GM23338 (cell line): ENCODE measurements at regions not wholly inside any gene's neighbourhood (a gene's known extent, or its start where the extent isn't known, plus 50 kb on each side); places are given as distances from the start of the nearest gene placed in this dataset.

Source experiments
- CTCF ChIP-seq, 2 experiments: fragments of 200-600 bp in 1 of 2; sonication (generic) in 1 of 2; conservative IDR thresholded peaks; 2 replicates each; pipeline versions ENCODE4 v1.5.1 to v1.6.1; 2016 to 2017; ENCODE audit warnings: antibody characterized with exemption in 2 of 2, low read depth in 2 of 2, mild to moderate bottlenecking in 2 of 2, moderate library complexity in 1 of 2
- ETS1 ChIP-seq: IDR thresholded peaks from 2 replicates; pipeline ENCODE4 v1.6.1; 2016; ENCODE audit warnings: antibody characterized with exemption
- EZH2 ChIP-seq: fragments of 200-600 bp; sonication (generic); IDR thresholded peaks from one replicate; pipeline ENCODE4 v1.8.0; 2017; ENCODE audit warnings: antibody characterized with exemption, mild to moderate bottlenecking, low read depth; ENCODE audit not compliant: unreplicated experiment
- EZH2phosphoT487 ChIP-seq: fragments of 200-600 bp; sonication (generic); IDR thresholded peaks from one replicate; pipeline ENCODE4 v1.8.1; 2018; ENCODE audit warnings: antibody characterized with exemption; ENCODE audit not compliant: unreplicated experiment
- JUNB ChIP-seq: IDR thresholded peaks from one replicate; pipeline ENCODE4 v1.6.1; 2016; ENCODE audit warnings: antibody characterized with exemption; ENCODE audit not compliant: unreplicated experiment
- POLR2AphosphoS5 ChIP-seq: IDR thresholded peaks from 2 replicates; pipeline ENCODE4 v1.6.1; 2016; ENCODE audit warnings: antibody characterized with exemption, low read depth
- REST ChIP-seq: IDR thresholded peaks from one replicate; pipeline ENCODE4 v1.6.1; 2018; ENCODE audit warnings: antibody characterized with exemption; ENCODE audit not compliant: unreplicated experiment

- TF ChIP-seq CTCF (conservative IDR thresholded peaks at IDR 0.05; ENCODE audit: low read depth in 2 of 2), result no peak
- no peak for TF ChIP-seq EZH2phosphoT487
- no peak for TF ChIP-seq EZH2
- TF ChIP-seq POLR2AphosphoS5, result no peak
- no peak for TF ChIP-seq REST
- no peak for TF ChIP-seq ETS1
- no peak for TF ChIP-seq JUNB
Measured at GRCh38 chr18:29406996-29407395, 1230.1 kb upstream of the CDH2 start.
